ENCODE measurements at regions not wholly inside any gene's neighbourhood (a gene's known extent, or its start where the extent isn't known, plus 50 kb on each side); places are given as distances from the start of the nearest gene placed in this dataset.

- H3K4me1 ChIP-seq (ENCODE audit: insufficient read depth, poor library complexity, severe bottlenecking): peaks cover 20% of the 10 kb centered on the region
- H3K4me3 ChIP-seq (ENCODE audit: severe bottlenecking): no peak overlapping the region
- ATAC-seq (ENCODE audit: low read depth) (no peak), DNase-seq (ENCODE audit: low spot score) (no peak)
- H3K27ac ChIP-seq (ENCODE audit: poor library complexity, severe bottlenecking): no peak overlapping the region
- H3K27me3 ChIP-seq (ENCODE audit: insufficient read depth, poor library complexity, severe bottlenecking): no peaks in the 10 kb centered on the region
- no peaks in the 10 kb centered on the region for H3K9me3 ChIP-seq (ENCODE audit: severe bottlenecking)
- no peak for TF ChIP-seq CTCF (IDR thresholded peaks at IDR 0.05; ENCODE audit: poor library complexity, severe bottlenecking)
- no peaks in the 10 kb centered on the region for H3K36me3 ChIP-seq (ENCODE audit: low read depth)
Observed at GRCh38 chr5:33306758-33307157, 134.0 kb upstream of the TARS1 start.

DNA sequence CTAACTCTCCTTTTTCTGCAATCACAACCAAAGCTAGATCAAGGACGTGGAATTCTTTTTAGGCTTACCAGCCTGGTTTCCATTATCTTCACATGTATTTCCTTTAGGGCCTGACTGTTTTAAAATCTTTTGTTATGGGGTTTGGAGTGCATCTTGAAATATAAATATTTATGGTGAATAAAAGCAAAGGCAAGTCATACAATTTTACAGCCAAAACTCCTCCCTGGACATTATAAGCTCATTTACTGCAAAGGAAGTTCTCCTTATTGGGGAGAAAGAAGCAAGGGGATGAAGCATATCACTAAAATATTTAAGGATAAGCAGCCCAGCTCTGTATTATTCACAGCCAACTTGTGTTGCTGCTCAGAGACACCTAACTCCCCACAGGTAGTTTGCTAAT lies 132.2 kb upstream of the TARS1 start:
- TF ChIP-seq CTCF (IDR thresholded peaks at IDR 0.05; ENCODE audit: poor library complexity, severe bottlenecking): no peak
- H3K9me3 ChIP-seq (ENCODE audit: severe bottlenecking): peaks cover 8% of the 10 kb centered on the region
- H3K27ac ChIP-seq (ENCODE audit: poor library complexity, severe bottlenecking): no peak overlapping the region
- DNase-seq (ENCODE audit: low spot score): no peak
- H3K4me3 ChIP-seq (ENCODE audit: severe bottlenecking): no peak overlapping the region
- peaks cover 36% of the 10 kb centered on the region for H3K4me1 ChIP-seq (ENCODE audit: insufficient read depth, poor library complexity, severe bottlenecking)
- H3K27me3 ChIP-seq (ENCODE audit: insufficient read depth, poor library complexity, severe bottlenecking): no peaks in the 10 kb centered on the region
- no peak for ATAC-seq (ENCODE audit: low read depth)
- peaks cover 7% of the 10 kb centered on the region for H3K36me3 ChIP-seq (ENCODE audit: low read depth)

GRCh38 chr5:33309068-33309467 lies 131.7 kb upstream of the TARS1 start:
- Histone ChIP-seq H3K27ac (ENCODE audit: poor library complexity, severe bottlenecking) (no peak overlapping the region), H3K9me3 (ENCODE audit: severe bottlenecking) (peaks cover 8% of the 10 kb centered on the region), H3K4me3 (ENCODE audit: severe bottlenecking) (no peak overlapping the region), H3K27me3 (ENCODE audit: insufficient read depth, poor library complexity, severe bottlenecking) (no peaks in the 10 kb centered on the region), H3K4me1 (ENCODE audit: insufficient read depth, poor library complexity, severe bottlenecking) (peaks cover 41% of the 10 kb centered on the region), H3K36me3 (ENCODE audit: low read depth) (peaks cover 7% of the 10 kb centered on the region)
- no peak for ATAC-seq (ENCODE audit: low read depth)
- TF ChIP-seq CTCF (IDR thresholded peaks at IDR 0.05; ENCODE audit: poor library complexity, severe bottlenecking): no peak
- DNase-seq (ENCODE audit: low spot score): no peak

- no peak for DNase-seq (ENCODE audit: low spot score)
- H3K27ac ChIP-seq (ENCODE audit: poor library complexity, severe bottlenecking): peak overlapping the region; percentile 98
- no peak overlapping the region for H3K4me3 ChIP-seq (ENCODE audit: severe bottlenecking)
- ATAC-seq (ENCODE audit: low read depth): no peak
- TF ChIP-seq CTCF (IDR thresholded peaks at IDR 0.05; ENCODE audit: poor library complexity, severe bottlenecking): no peak
- H3K9me3 ChIP-seq (ENCODE audit: severe bottlenecking): peaks cover 8% of the 10 kb centered on the region
- peaks cover 41% of the 10 kb centered on the region for H3K4me1 ChIP-seq (ENCODE audit: insufficient read depth, poor library complexity, severe bottlenecking)
- H3K27me3 ChIP-seq (ENCODE audit: insufficient read depth, poor library complexity, severe bottlenecking): no peaks in the 10 kb centered on the region
- H3K36me3 ChIP-seq (ENCODE audit: low read depth): peaks cover 7% of the 10 kb centered on the region
Observed at GRCh38 chr5:33309536-33310345, 131.0 kb upstream of the TARS1 start.

DNA sequence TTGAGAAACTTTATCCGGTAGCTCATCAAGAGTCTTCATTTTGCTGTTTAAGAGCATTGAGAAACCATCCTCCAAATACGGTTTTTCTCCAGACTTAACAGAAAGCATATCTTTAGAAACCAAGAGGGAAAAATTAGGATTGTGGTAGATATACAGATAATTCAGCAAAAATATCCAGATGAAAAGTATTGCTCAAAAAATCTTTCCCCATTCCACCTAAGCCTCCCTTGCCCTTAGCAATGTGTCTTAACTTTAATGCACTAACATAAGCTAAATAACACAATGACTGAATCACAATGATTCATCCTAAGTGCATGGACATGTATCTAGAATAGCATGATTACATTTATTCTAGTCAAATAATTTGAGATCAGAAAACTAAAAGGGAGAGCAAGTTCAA lies 130.3 kb upstream of the TARS1 start:
- H3K27ac ChIP-seq (ENCODE audit: poor library complexity, severe bottlenecking): peak overlapping the region; percentile 98
- DNase-seq (ENCODE audit: low spot score) (no peak), ATAC-seq (ENCODE audit: low read depth) (peak; percentile 75)
- H3K9me3 ChIP-seq (ENCODE audit: severe bottlenecking): peaks cover 8% of the 10 kb centered on the region
- TF ChIP-seq CTCF (IDR thresholded peaks at IDR 0.05; ENCODE audit: poor library complexity, severe bottlenecking): no peak
- H3K27me3 ChIP-seq (ENCODE audit: insufficient read depth, poor library complexity, severe bottlenecking): no peaks in the 10 kb centered on the region
- H3K4me1 ChIP-seq (ENCODE audit: insufficient read depth, poor library complexity, severe bottlenecking): peaks cover 41% of the 10 kb centered on the region
- H3K36me3 ChIP-seq (ENCODE audit: low read depth): peaks cover 7% of the 10 kb centered on the region
- no peak overlapping the region for H3K4me3 ChIP-seq (ENCODE audit: severe bottlenecking)
